Fibroblast of lung (primary cell): ENCODE measurements at regions not wholly inside any gene's neighbourhood (a gene's known extent, or its start where the extent isn't known, plus 50 kb on each side); places are given as distances from the start of the nearest gene placed in this dataset.

Source experiments
- DNase-seq, 2 donors: peaks; one replicate each; pipeline versions ENCODE4 v3.0.0 to v3.0.0-alpha.2; 2010; ENCODE audit warnings: low read depth in 2 of 2
- H2AFZ ChIP-seq: 2 replicates; pipeline ENCODE4 v1.5.1; 2012; ENCODE audit warnings: low read length, control low read depth, inconsistent platforms
- H3K27ac ChIP-seq: 2 replicates; pipeline ENCODE4 v1.5.1; 2011; ENCODE audit warnings: low read length, control low read depth; ENCODE audit not compliant: insufficient read depth
- H3K27me3 ChIP-seq: 2 replicates; pipeline ENCODE4 v1.5.1; 2011; ENCODE audit warnings: mild to moderate bottlenecking, low read length; ENCODE audit not compliant: control insufficient read depth, insufficient read depth
- H3K36me3 ChIP-seq: 2 replicates; pipeline ENCODE4 v1.5.1; 2011; ENCODE audit warnings: low read length; ENCODE audit not compliant: control insufficient read depth, insufficient read depth
- H3K4me1 ChIP-seq: 2 replicates; pipeline ENCODE4 v1.5.1; 2011; ENCODE audit warnings: low read length; ENCODE audit not compliant: control insufficient read depth, insufficient read depth; ENCODE audit errors: extremely low read depth
- H3K4me2 ChIP-seq: 2 replicates; pipeline ENCODE4 v1.5.1; 2011; ENCODE audit warnings: low read length, control low read depth; ENCODE audit not compliant: insufficient read depth; ENCODE audit errors: extremely low read depth
- H3K4me3 ChIP-seq, 4 experiments: fragments of 200-600 bp in 1 of 4; sonication (generic) in 1 of 4; replicated peaks in 1 of 4; 2 replicates each; pipeline ENCODE4 v1.5.1; 2011 to 2016; ENCODE audit warnings: low read length in 4 of 4, low read depth in 3 of 4, mild to moderate bottlenecking in 3 of 4, control low read depth in 2 of 4, inconsistent platforms in 1 of 4, mixed read lengths in 1 of 4; ENCODE audit not compliant: insufficient read depth in 1 of 4; ENCODE audit errors: control extremely low read depth in 1 of 4
- H3K79me2 ChIP-seq: 2 replicates; pipeline ENCODE4 v1.5.1; 2012; ENCODE audit warnings: mild to moderate bottlenecking, low read length, inconsistent platforms; ENCODE audit not compliant: control insufficient read depth, insufficient read depth
- H3K9ac ChIP-seq: 2 replicates; pipeline ENCODE4 v1.5.1; 2011; ENCODE audit warnings: mild to moderate bottlenecking, low read length, control low read depth; ENCODE audit not compliant: insufficient read depth
- H3K9me3 ChIP-seq: 2 replicates; pipeline ENCODE4 v1.5.1; 2012; ENCODE audit warnings: low read depth, low read length; ENCODE audit not compliant: control insufficient read depth, insufficient read depth
- H4K20me1 ChIP-seq: 2 replicates; pipeline ENCODE4 v1.5.1; 2011; ENCODE audit warnings: low read length; ENCODE audit not compliant: control insufficient read depth, insufficient read depth; ENCODE audit errors: extremely low read depth
- CTCF ChIP-seq, 2 donors: IDR thresholded peaks in 1 of 2; conservative IDR thresholded peaks in 1 of 2; 1 replicate in 1 of 2; 2 replicates in 1 of 2; pipeline ENCODE4 v1.5.1; 2011 to 2012; ENCODE audit warnings: low read length in 2 of 2, control low read depth in 1 of 2, inconsistent platforms in 1 of 2, low read depth in 1 of 2, mild to moderate bottlenecking in 1 of 2
- EZH2 ChIP-seq: IDR thresholded peaks from 2 replicates; pipeline ENCODE4 v1.5.1; 2012; ENCODE audit warnings: low read length, control low read depth, mild to moderate bottlenecking; ENCODE audit errors: missing control alignments

GRCh38 chr10:56508562-56508961 is 147.5 kb upstream of the ZWINT start:
- Histone ChIP-seq H3K4me2 (no peak overlapping the region), H3K4me1 (no peaks in the 10 kb centered on the region), H3K36me3 (no peaks in the 10 kb centered on the region), H2AFZ (no peak overlapping the region), H3K9ac (no peak overlapping the region), H3K27ac (no peak overlapping the region), H4K20me1 (no peaks in the 10 kb centered on the region), H3K79me2 (no peaks in the 10 kb centered on the region), H3K9me3 (no peaks in the 10 kb centered on the region), H3K4me3 (no peak overlapping the region), H3K27me3 (no peaks in the 10 kb centered on the region)
- no peak for DNase-seq
- TF ChIP-seq EZH2 (no peak), CTCF (conservative IDR thresholded peaks at IDR 0.05 in 1 of 2, IDR thresholded peaks at IDR 0.05 in 1 of 2; ENCODE audit: low read depth in 1 of 2, low read length in 2 of 2) (no peak)

GRCh38 chr10:56507033-56507432 is 146.0 kb upstream of the ZWINT start:
- no peak overlapping the region for H2AFZ ChIP-seq
- no peak overlapping the region for H3K27ac ChIP-seq
- H3K27me3 ChIP-seq = no peaks in the 10 kb centered on the region
- H3K4me3 ChIP-seq = no peak overlapping the region
- H3K4me2 ChIP-seq = no peak overlapping the region
- no peaks in the 10 kb centered on the region for H3K4me1 ChIP-seq
- no peaks in the 10 kb centered on the region for H4K20me1 ChIP-seq
- H3K9ac ChIP-seq = no peak overlapping the region
- no peak for TF ChIP-seq CTCF (conservative IDR thresholded peaks at IDR 0.05 in 1 of 2, IDR thresholded peaks at IDR 0.05 in 1 of 2; ENCODE audit: low read depth in 1 of 2, low read length in 2 of 2)
- TF ChIP-seq EZH2 = no peak
- H3K9me3 ChIP-seq = no peaks in the 10 kb centered on the region
- no peaks in the 10 kb centered on the region for H3K79me2 ChIP-seq
- no peak for DNase-seq
- no peaks in the 10 kb centered on the region for H3K36me3 ChIP-seq

- Histone ChIP-seq H2AFZ (no peak overlapping the region), H3K9ac (no peak overlapping the region), H3K79me2 (no peaks in the 10 kb centered on the region), H4K20me1 (no peaks in the 10 kb centered on the region), H3K9me3 (no peaks in the 10 kb centered on the region), H3K4me2 (no peak overlapping the region), H3K4me1 (no peaks in the 10 kb centered on the region), H3K27ac (no peak overlapping the region), H3K27me3 (no peaks in the 10 kb centered on the region), H3K4me3 (no peak overlapping the region), H3K36me3 (no peaks in the 10 kb centered on the region)
- no peak for DNase-seq
- TF ChIP-seq CTCF (conservative IDR thresholded peaks at IDR 0.05 in 1 of 2, IDR thresholded peaks at IDR 0.05 in 1 of 2; ENCODE audit: low read depth in 1 of 2, low read length in 2 of 2) = no peak
- no peak for TF ChIP-seq EZH2
These were observed 144.5 kb upstream of the ZWINT start for GRCh38 chr10:56505555-56505954.
